ENCODE measurements at regions not wholly inside any gene's neighbourhood (a gene's known extent, or its start where the extent isn't known, plus 50 kb on each side); places are given as distances from the start of the nearest gene placed in this dataset.

GRCh38 chr3:56885453-56885852 is 83.7 kb upstream of the ARHGEF3 start:
- Histone ChIP-seq H3K27ac (no peak overlapping the region), H3K27me3 (no peaks in the 10 kb centered on the region), H3K4me3 (no peak overlapping the region), H3K9me3 (no peaks in the 10 kb centered on the region), H3K36me3 (no peaks in the 10 kb centered on the region), H3K4me1 (no peaks in the 10 kb centered on the region)
- TF ChIP-seq CTCF (IDR thresholded peaks at IDR 0.05) = no peak
- intact Hi-C loops (cut with DNase I; ENCODE audit: low total_unique reads) = no loop called here
- DNase-seq = no peak

DNA sequence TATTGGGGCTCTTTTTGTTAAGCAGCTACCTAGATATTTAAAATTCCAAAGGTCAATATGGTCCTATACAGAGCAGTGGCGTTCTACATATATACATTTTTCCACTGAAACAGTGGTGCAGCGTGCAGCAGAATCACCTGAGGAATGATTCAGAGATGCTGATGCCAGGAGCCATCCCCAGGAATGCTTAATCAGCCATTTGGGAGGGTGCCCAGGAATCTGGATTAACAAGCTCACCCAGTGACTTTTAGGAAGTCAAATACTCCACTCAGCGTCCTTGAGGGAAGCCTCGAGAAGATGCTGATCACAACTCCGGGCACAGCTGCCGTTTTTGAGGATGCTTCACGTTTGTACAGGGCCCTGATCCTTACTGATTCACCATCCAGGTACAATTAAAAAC is 82.6 kb upstream of the ARHGEF3 start:
- H3K27ac ChIP-seq = no peak overlapping the region
- no peak for TF ChIP-seq CTCF (IDR thresholded peaks at IDR 0.05)
- no peak overlapping the region for H3K4me3 ChIP-seq
- no peaks in the 10 kb centered on the region for H3K9me3 ChIP-seq
- no peaks in the 10 kb centered on the region for H3K36me3 ChIP-seq
- intact Hi-C loops (cut with DNase I; ENCODE audit: low total_unique reads) = no loop called here
- no peaks in the 10 kb centered on the region for H3K4me1 ChIP-seq
- no peaks in the 10 kb centered on the region for H3K27me3 ChIP-seq
- DNase-seq = no peak

- no peaks in the 10 kb centered on the region for H3K27me3 ChIP-seq
- H3K4me3 ChIP-seq = no peak overlapping the region
- no peaks in the 10 kb centered on the region for H3K36me3 ChIP-seq
- no peaks in the 10 kb centered on the region for H3K4me1 ChIP-seq
- H3K27ac ChIP-seq = no peak overlapping the region
- DNase-seq = no peak
- no peak for TF ChIP-seq CTCF (IDR thresholded peaks at IDR 0.05)
- intact Hi-C loops (cut with DNase I; ENCODE audit: low total_unique reads) = no loop called here
- no peaks in the 10 kb centered on the region for H3K9me3 ChIP-seq
These were observed 82.1 kb upstream of the ARHGEF3 start for GRCh38 chr3:56883828-56884227.

GRCh38 chr3:56882896-56883295 is 81.1 kb upstream of the ARHGEF3 start:
- no peak for TF ChIP-seq CTCF (IDR thresholded peaks at IDR 0.05)
- intact Hi-C loops (cut with DNase I; ENCODE audit: low total_unique reads) = no loop called here
- DNase-seq = no peak
- Histone ChIP-seq H3K36me3 (no peaks in the 10 kb centered on the region), H3K4me3 (no peak overlapping the region), H3K27me3 (no peaks in the 10 kb centered on the region), H3K27ac (no peak overlapping the region), H3K9me3 (no peaks in the 10 kb centered on the region), H3K4me1 (peaks cover 0 to 5% (median 0%) of the 10 kb centered on the region in 4 donors)

DNA sequence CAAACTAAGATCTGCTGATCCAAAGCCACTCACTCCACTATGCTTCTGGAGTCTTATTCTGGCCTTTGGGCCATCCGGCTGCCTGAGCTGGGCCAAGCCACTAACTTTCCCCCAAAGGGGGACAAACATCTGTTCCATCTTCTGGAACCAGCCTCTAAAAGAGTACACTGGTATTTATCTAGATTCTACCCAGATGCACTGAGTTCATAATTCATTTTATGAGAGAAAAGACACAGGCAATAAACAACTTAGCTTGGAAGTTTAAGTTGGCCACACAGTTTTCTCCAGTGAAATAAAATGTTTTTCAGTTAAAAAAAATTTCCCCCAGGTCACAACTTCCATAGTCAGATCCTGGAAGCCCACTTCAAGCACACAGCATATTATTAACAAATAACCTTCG is 80.1 kb upstream of the ARHGEF3 start:
- Histone ChIP-seq H3K9me3 (no peaks in the 10 kb centered on the region), H3K4me1 (peaks cover 0 to 5% (median 0%) of the 10 kb centered on the region in 4 donors), H3K4me3 (no peak overlapping the region), H3K27ac (no peak overlapping the region), H3K27me3 (no peaks in the 10 kb centered on the region), H3K36me3 (no peaks in the 10 kb centered on the region)
- no peak for DNase-seq
- intact Hi-C loops (cut with DNase I; ENCODE audit: low total_unique reads) = no loop called here
- no peak for TF ChIP-seq CTCF (IDR thresholded peaks at IDR 0.05)
